ENCODE measurements at regions not wholly inside any gene's neighbourhood (a gene's known extent, or its start where the extent isn't known, plus 50 kb on each side); places are given as distances from the start of the nearest gene placed in this dataset.

- TF ChIP-seq CEBPB (IDR thresholded peaks at IDR 0.05) (no peak), FOXS1 (CRISPR knock-in tag; IDR thresholded peaks at IDR 0.05) (no peak), JUNB (IDR thresholded peaks at IDR 0.05) (no peak), CTCF (IDR thresholded peaks at IDR 0.05) (no peak), RAD21 (conservative IDR thresholded peaks at IDR 0.05 in 1 of 2, IDR thresholded peaks at IDR 0.05 in 1 of 2) (no peak)
Observed at GRCh38 chr7:18174996-18175395, 147.3 kb upstream of the PRPS1L1 start.
